LNCaP clone FGC (cell line): ENCODE measurements at regions not wholly inside any gene's neighbourhood (a gene's known extent, or its start where the extent isn't known, plus 50 kb on each side); places are given as distances from the start of the nearest gene placed in this dataset.

Experiments
- DNase-seq: peaks from one replicate; pipeline ENCODE4 v3.0.0-alpha.2; 2011; ENCODE audit warnings: low read depth
- H3K4me3 ChIP-seq: 2 replicates; pipeline ENCODE4 v1.5.1; 2011; ENCODE audit warnings: mild to moderate bottlenecking, low read depth, low read length, control low read depth
- TF ChIP-seq, protein P1 (sequence below): IDR thresholded peaks from 2 replicates; pipeline ENCODE4 v1.5.1; 2012; ENCODE audit warnings: mild to moderate bottlenecking; ENCODE audit not compliant: control insufficient read depth, insufficient read depth; ENCODE audit errors: extremely low read depth

DNA sequence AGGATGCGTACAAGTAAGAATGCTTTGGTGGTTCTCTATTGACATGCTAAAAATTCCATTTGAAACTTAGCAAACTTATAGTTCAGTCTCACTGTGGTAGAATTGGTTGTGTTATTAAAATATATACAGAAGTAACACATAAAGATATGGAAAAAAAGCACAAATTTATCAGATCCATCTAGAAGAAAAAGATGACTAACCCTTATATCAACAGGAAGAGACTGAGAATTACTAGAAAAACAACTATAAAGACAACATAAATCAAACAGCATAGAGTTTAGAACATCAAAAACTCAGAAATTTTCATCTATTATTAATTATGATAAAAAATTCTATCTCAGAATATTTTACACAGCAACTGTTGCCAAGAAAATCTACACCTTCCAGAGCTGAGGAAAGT lies 491.0 kb downstream of the ETNK1 start:
- no peak for DNase-seq
- no peak overlapping the region for H3K4me3 ChIP-seq
- TF ChIP-seq, protein P1, sequence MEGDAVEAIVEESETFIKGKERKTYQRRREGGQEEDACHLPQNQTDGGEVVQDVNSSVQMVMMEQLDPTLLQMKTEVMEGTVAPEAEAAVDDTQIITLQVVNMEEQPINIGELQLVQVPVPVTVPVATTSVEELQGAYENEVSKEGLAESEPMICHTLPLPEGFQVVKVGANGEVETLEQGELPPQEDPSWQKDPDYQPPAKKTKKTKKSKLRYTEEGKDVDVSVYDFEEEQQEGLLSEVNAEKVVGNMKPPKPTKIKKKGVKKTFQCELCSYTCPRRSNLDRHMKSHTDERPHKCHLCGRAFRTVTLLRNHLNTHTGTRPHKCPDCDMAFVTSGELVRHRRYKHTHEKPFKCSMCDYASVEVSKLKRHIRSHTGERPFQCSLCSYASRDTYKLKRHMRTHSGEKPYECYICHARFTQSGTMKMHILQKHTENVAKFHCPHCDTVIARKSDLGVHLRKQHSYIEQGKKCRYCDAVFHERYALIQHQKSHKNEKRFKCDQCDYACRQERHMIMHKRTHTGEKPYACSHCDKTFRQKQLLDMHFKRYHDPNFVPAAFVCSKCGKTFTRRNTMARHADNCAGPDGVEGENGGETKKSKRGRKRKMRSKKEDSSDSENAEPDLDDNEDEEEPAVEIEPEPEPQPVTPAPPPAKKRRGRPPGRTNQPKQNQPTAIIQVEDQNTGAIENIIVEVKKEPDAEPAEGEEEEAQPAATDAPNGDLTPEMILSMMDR: no peak

DNA sequence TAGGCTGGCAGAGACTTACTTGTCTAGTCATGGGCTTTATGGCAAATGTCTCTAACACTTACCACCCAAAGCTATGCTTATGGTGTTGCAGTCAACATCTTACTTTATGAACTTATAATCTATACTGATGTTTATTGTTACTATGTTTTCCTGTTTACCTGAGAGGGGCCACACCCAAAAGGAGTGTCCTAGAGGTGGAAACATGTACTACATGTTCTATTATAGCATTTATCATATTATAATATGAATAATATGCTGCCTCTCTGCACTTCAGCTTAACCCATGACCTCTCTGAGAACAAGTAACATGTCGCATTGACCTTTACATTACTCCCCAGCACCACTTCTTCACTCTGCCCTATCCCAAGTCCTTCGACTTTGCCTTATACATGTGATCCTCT lies 501.8 kb downstream of the ETNK1 start:
- no peak overlapping the region for H3K4me3 ChIP-seq
- TF ChIP-seq, protein P1: no peak
- DNase-seq: no peak

DNA sequence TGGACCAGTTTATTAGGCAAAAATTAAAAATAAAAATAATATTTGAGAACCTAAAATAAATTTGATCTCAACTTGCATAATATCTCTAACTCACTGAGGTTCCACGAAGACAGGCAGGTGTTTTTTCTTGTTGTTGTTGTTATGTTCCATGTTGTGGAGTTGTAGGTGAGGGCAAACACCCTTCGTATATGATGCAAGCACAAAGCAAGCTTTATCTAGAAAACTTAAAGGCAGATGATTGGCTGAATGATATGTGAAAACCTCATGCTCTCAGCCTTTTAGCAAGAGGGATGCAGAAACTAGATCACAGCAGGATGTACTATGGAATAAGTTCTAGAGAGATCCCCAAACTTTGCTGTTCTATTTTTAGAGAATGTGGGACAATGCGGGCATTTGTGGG lies 502.7 kb downstream of the ETNK1 start:
- TF ChIP-seq, protein P1: no peak
- no peak overlapping the region for H3K4me3 ChIP-seq
- no peak for DNase-seq

DNA sequence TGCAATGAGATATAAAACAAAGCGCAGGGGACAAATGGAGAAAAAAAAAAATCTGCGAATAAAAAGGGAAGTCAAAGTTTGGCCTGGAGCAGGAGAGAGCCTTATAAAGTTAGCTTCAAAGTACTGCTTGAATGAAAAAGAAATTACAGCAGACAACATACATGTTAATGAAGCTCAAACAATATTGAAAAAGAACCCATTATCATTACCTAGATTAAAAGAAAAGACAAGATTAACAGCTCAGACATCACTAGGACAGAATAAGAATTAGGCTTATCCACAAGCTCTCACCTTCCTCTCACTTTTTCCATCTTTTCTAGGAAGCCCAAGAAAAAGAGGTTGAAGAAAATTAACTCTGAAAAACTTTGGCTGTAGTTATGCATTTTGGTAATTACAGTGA lies 503.5 kb downstream of the ETNK1 start:
- no peak for DNase-seq
- TF ChIP-seq, protein P1: no peak
- H3K4me3 ChIP-seq: no peak overlapping the region

DNA sequence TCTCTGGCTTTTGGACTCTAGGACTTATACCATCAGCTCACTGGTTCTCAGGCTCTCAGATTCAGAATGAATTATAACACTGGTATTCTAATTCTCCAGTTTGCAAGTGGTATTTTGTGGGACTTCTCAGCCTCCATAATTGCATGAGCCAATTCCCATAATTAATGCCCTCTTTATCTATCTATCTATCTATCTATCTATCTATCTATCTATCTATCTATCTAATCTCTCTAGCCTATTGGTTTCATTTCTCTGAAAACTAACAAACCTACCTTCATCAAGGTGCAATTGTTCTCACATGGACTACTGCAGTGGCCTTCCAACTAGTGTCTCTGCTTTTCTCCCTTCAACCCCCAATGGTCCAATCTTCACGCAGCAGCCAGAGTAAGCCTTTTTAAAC lies 507.4 kb downstream of the ETNK1 start:
- no peak for DNase-seq
- no peak overlapping the region for H3K4me3 ChIP-seq
- TF ChIP-seq, protein P1: no peak

DNA sequence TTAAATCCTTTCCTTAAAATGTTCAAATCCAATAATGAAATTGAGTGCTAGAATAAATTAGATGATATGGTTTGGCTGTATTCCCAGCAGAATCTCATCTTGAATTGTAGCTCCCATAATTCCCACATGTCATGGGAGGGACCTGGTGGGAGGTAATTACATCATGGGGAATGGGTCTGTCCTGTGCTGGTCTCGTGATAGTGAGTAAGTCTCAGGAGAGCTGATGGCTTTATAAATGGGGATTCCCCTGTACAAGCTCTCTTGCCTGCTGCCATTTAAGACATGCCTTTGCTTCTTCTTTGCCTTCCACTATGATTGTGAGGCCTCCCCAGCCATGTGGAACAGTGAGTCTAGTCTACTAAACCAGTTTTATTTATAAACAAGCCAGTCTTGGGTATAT lies 508.5 kb downstream of the ETNK1 start:
- TF ChIP-seq, protein P1: no peak
- H3K4me3 ChIP-seq: no peak overlapping the region
- DNase-seq: no peak

DNA sequence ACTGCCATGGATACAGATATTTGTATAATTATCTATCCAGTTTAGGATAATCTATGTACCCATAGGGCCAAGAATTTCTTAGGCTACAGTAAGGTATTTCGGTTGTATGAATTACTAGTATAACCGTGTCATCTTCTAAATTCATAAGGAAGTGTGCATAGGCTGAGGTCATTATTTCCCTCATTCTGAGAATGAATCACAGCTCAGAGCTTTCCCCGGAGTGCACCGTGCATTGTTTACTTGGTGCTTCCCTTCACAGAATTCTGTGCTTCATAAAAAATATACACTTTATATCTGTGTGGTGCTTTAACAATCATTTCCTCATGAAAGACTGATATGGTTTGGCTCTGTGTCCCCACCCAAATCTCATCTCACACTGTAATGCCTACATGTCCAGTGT lies 514.1 kb downstream of the ETNK1 start:
- DNase-seq: no peak
- TF ChIP-seq, protein P1: no peak
- H3K4me3 ChIP-seq: no peak overlapping the region
